ENCODE measurements at regions not wholly inside any gene's neighbourhood (a gene's known extent, or its start where the extent isn't known, plus 50 kb on each side); places are given as distances from the start of the nearest gene placed in this dataset.

DNA sequence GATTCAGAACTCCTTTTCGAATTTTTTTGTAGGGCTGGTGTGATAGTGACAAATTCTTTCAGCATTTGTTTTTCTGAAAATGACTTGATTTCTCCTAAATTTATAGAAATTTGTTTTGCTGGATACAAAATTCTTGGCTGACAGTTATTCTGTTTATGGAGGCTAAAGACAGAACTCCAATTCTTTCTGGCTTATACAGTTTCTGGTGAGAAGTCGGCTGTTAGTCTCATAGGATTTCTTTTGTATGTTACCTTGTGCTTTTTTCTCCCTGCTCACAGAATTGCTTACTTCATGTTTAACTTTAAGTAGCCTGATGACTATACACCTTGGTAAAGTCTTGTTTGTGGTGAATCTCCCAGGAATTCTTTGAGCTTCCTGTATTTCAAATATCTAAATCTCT lies 1264.6 kb downstream of the NSUN3 start:
- Histone ChIP-seq H3K4me3 (ENCODE audit: low read depth, low read length, poor library complexity, severe bottlenecking) (no peak overlapping the region), H3K4me2 (ENCODE audit: low read length) (no peak overlapping the region), H3K9me3 (ENCODE audit: low read length) (no peaks in the 10 kb centered on the region), H4K20me1 (ENCODE audit: insufficient read depth, low read length) (no peaks in the 10 kb centered on the region), H2AFZ (ENCODE audit: low read length) (no peak overlapping the region), H3F3A (ENCODE audit: insufficient read depth, low read length) (no peaks in the 10 kb centered on the region), H3K36me3 (ENCODE audit: insufficient read depth, low read length) (no peaks in the 10 kb centered on the region), H3K9me2 (ENCODE audit: low read depth, low read length) (no peaks in the 10 kb centered on the region), H3K27me3 (ENCODE audit: insufficient read depth, low read length) (no peaks in the 10 kb centered on the region), H3K79me2 (ENCODE audit: insufficient read depth, low read length) (no peaks in the 10 kb centered on the region), H3K4me1 (ENCODE audit: insufficient read depth, low read length, severe bottlenecking) (no peaks in the 10 kb centered on the region), H3K9ac (ENCODE audit: low read length) (no peak overlapping the region), H3K27ac (ENCODE audit: low read depth, low read length, poor library complexity, severe bottlenecking) (no peak overlapping the region)
- no peak for TF ChIP-seq EZH2 (IDR thresholded peaks at IDR 0.05; ENCODE audit: borderline replicate concordance, low read length)
- TF ChIP-seq, protein P1, sequence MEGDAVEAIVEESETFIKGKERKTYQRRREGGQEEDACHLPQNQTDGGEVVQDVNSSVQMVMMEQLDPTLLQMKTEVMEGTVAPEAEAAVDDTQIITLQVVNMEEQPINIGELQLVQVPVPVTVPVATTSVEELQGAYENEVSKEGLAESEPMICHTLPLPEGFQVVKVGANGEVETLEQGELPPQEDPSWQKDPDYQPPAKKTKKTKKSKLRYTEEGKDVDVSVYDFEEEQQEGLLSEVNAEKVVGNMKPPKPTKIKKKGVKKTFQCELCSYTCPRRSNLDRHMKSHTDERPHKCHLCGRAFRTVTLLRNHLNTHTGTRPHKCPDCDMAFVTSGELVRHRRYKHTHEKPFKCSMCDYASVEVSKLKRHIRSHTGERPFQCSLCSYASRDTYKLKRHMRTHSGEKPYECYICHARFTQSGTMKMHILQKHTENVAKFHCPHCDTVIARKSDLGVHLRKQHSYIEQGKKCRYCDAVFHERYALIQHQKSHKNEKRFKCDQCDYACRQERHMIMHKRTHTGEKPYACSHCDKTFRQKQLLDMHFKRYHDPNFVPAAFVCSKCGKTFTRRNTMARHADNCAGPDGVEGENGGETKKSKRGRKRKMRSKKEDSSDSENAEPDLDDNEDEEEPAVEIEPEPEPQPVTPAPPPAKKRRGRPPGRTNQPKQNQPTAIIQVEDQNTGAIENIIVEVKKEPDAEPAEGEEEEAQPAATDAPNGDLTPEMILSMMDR (IDR thresholded peaks at IDR 0.05; ENCODE audit: low read length), result no peak

DNA sequence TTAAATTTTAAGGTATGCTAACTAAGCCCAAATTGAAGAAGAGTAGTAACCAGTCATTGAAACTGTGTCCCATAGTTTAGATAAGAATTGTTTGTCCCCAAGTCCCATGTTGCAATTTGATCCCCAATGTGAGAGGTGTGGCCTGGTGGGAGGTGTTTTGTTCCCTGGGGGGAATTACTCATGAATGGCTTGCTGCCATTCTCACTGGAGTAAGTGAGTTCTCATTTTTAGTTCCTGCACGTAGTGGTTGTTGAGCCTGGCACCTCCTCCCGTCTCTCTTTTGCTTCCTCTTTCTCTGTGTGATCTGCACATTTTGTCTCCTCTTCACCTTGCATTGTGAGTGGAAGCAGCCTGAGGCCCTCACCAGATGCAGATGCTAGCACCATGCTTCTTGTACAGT lies 1271.0 kb downstream of the NSUN3 start:
- Histone ChIP-seq H3K27ac (ENCODE audit: low read depth, low read length, poor library complexity, severe bottlenecking) (no peak overlapping the region), H3K79me2 (ENCODE audit: insufficient read depth, low read length) (no peaks in the 10 kb centered on the region), H3K4me2 (ENCODE audit: low read length) (no peak overlapping the region), H3K9me2 (ENCODE audit: low read depth, low read length) (no peaks in the 10 kb centered on the region), H3F3A (ENCODE audit: insufficient read depth, low read length) (no peaks in the 10 kb centered on the region), H3K27me3 (ENCODE audit: insufficient read depth, low read length) (no peaks in the 10 kb centered on the region), H3K9ac (ENCODE audit: low read length) (no peak overlapping the region), H2AFZ (ENCODE audit: low read length) (no peak overlapping the region), H3K9me3 (ENCODE audit: low read length) (no peaks in the 10 kb centered on the region), H3K4me3 (ENCODE audit: low read depth, low read length, poor library complexity, severe bottlenecking) (no peak overlapping the region), H3K4me1 (ENCODE audit: insufficient read depth, low read length, severe bottlenecking) (no peaks in the 10 kb centered on the region), H4K20me1 (ENCODE audit: insufficient read depth, low read length) (no peaks in the 10 kb centered on the region), H3K36me3 (ENCODE audit: insufficient read depth, low read length) (no peaks in the 10 kb centered on the region)
- no peak for TF ChIP-seq EZH2 (IDR thresholded peaks at IDR 0.05; ENCODE audit: borderline replicate concordance, low read length)
- TF ChIP-seq, protein P1 (IDR thresholded peaks at IDR 0.05; ENCODE audit: low read length), result no peak

DNA sequence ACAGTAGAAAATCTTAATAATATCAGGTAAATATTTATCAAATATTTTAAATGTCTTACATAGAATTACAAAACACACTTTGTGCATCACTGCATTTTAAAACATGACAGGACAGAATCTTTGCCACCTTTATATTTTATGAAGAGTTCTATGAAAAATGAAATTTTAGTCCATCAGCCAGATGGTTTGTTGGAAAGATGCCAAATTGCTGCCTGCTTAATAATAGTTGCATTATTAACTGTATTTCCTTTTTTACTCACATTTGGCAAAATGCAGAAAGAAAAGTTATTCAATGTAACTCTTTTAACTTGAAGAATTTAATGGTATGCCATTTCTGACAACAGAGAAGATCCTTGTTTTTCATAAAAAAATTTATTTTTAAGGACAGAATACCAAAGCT lies 1271.6 kb downstream of the NSUN3 start:
- no peak for TF ChIP-seq EZH2 (IDR thresholded peaks at IDR 0.05; ENCODE audit: borderline replicate concordance, low read length)
- TF ChIP-seq, protein P1 (IDR thresholded peaks at IDR 0.05; ENCODE audit: low read length), result no peak
- Histone ChIP-seq H3K27me3 (ENCODE audit: insufficient read depth, low read length) (no peaks in the 10 kb centered on the region), H2AFZ (ENCODE audit: low read length) (no peak overlapping the region), H3K79me2 (ENCODE audit: insufficient read depth, low read length) (no peaks in the 10 kb centered on the region), H3K9ac (ENCODE audit: low read length) (no peak overlapping the region), H3K9me2 (ENCODE audit: low read depth, low read length) (no peaks in the 10 kb centered on the region), H3K4me2 (ENCODE audit: low read length) (no peak overlapping the region), H3K27ac (ENCODE audit: low read depth, low read length, poor library complexity, severe bottlenecking) (no peak overlapping the region), H3K4me1 (ENCODE audit: insufficient read depth, low read length, severe bottlenecking) (no peaks in the 10 kb centered on the region), H4K20me1 (ENCODE audit: insufficient read depth, low read length) (no peaks in the 10 kb centered on the region), H3K36me3 (ENCODE audit: insufficient read depth, low read length) (no peaks in the 10 kb centered on the region), H3F3A (ENCODE audit: insufficient read depth, low read length) (no peaks in the 10 kb centered on the region), H3K4me3 (ENCODE audit: low read depth, low read length, poor library complexity, severe bottlenecking) (no peak overlapping the region), H3K9me3 (ENCODE audit: low read length) (no peaks in the 10 kb centered on the region)
